ENCODE measurements at regions not wholly inside any gene's neighbourhood (a gene's known extent, or its start where the extent isn't known, plus 50 kb on each side); places are given as distances from the start of the nearest gene placed in this dataset.

GRCh38 chr7:132024290-132024689 is 467.9 kb upstream of the PODXL start:
- no peak for TF ChIP-seq ELF1 (tag; IDR thresholded peaks at IDR 0.05)
- TF ChIP-seq TBP (optimal IDR thresholded peaks at IDR 0.05; ENCODE audit: low read depth, low read length), result no peak
- TF ChIP-seq TAF1 (IDR thresholded peaks at IDR 0.05; ENCODE audit: control insufficient read depth, extremely low read depth, insufficient read depth, low read length, severe bottlenecking), result no peak
- no peak for TF ChIP-seq PCBP1 (IDR thresholded peaks at IDR 0.05; ENCODE audit: low read depth, low read length, poor library complexity, severe bottlenecking)
- TF ChIP-seq ZNF766 (CRISPR knock-in tag; conservative IDR thresholded peaks at IDR 0.05), result no peak
- TF ChIP-seq ETV1 (tag; conservative IDR thresholded peaks at IDR 0.05; ENCODE audit: low read depth), result no peak
